NB4 (cell line): ENCODE measurements at regions not wholly inside any gene's neighbourhood (a gene's known extent, or its start where the extent isn't known, plus 50 kb on each side); places are given as distances from the start of the nearest gene placed in this dataset.

ENCODE experiments used
- MYC ChIP-seq: IDR thresholded peaks from 2 replicates; pipeline ENCODE4 v1.6.1; 2011; ENCODE audit warnings: low read depth, low read length
- POLR2A ChIP-seq: IDR thresholded peaks from 2 replicates; pipeline ENCODE4 v1.6.1; 2011; ENCODE audit warnings: mild to moderate bottlenecking; ENCODE audit not compliant: insufficient read length; ENCODE audit errors: extremely low read depth
- TF ChIP-seq, protein P1 (sequence below): IDR thresholded peaks from one replicate; pipeline ENCODE4 v1.5.1; 2012; ENCODE audit warnings: low read depth, low read length
- TF ChIP-seq, protein P2 (sequence below): IDR thresholded peaks from 2 replicates; pipeline ENCODE4 v1.6.1; 2011; ENCODE audit warnings: low read depth, low read length

DNA sequence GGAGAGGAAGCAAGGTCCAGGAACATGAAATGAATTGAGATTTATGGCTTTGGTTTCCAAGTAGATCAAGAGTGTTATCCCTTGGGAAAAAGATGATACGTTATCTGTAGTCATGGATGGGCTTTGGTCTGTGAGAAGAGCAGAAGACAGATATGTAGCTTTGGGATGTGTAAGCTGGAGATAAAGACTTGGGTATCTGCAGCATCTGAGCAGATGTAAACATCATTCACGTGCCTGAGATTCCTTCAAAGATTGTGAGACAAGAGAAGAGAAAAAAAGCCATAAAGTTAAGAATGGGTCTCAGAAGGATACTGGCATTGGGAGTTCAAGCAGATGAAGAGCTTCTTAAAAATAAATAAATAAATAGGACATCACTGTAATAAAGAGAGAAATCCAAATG lies 217.8 kb downstream of the PTPRC start:
- TF ChIP-seq, protein P1, sequence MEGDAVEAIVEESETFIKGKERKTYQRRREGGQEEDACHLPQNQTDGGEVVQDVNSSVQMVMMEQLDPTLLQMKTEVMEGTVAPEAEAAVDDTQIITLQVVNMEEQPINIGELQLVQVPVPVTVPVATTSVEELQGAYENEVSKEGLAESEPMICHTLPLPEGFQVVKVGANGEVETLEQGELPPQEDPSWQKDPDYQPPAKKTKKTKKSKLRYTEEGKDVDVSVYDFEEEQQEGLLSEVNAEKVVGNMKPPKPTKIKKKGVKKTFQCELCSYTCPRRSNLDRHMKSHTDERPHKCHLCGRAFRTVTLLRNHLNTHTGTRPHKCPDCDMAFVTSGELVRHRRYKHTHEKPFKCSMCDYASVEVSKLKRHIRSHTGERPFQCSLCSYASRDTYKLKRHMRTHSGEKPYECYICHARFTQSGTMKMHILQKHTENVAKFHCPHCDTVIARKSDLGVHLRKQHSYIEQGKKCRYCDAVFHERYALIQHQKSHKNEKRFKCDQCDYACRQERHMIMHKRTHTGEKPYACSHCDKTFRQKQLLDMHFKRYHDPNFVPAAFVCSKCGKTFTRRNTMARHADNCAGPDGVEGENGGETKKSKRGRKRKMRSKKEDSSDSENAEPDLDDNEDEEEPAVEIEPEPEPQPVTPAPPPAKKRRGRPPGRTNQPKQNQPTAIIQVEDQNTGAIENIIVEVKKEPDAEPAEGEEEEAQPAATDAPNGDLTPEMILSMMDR: no peak
- TF ChIP-seq POLR2A: no peak
- no peak for TF ChIP-seq MYC
- TF ChIP-seq, protein P2, sequence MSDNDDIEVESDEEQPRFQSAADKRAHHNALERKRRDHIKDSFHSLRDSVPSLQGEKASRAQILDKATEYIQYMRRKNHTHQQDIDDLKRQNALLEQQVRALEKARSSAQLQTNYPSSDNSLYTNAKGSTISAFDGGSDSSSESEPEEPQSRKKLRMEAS: no peak
